ENCODE measurements at regions not wholly inside any gene's neighbourhood (a gene's known extent, or its start where the extent isn't known, plus 50 kb on each side); places are given as distances from the start of the nearest gene placed in this dataset.

DNA sequence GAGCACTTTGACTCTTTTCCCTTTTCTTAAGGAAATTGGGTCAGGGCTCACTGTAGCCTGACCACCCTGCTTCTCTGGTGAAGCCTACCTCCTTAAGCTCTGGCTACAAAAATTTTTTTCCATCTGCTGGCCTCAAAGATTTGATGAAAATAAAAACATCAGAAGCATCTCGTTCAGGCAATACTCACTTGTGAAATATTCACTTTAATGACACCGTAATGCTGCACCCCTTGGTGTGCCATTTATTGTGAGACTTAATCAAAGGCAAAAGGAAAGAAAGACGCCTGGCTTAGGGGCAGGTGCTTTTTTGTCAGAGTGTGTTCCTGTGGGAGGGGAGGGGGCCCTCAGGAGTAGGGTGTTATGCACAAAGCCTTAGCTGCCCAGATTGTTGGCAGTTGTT is 155.0 kb upstream of the TMPO start:
- Mint-ChIP-seq H3K36me3 (no peaks in the 10 kb centered on the region), H3K4me1 (no peaks in the 10 kb centered on the region), H3K27me3 (ENCODE audit: low read depth in 2 of 2) (peaks cover 15 to 20% of the 10 kb centered on the region in 2 donors), H3K27ac (no peak overlapping the region), H3K4me3 (no peak overlapping the region), H3K9me3 (no peaks in the 10 kb centered on the region)
- Histone ChIP-seq H3K4me1 (ENCODE audit: control insufficient read depth, insufficient read depth, low read length) (no peaks in the 10 kb centered on the region), H3K4me3 (ENCODE audit: low read length) (no peak overlapping the region), H3K36me3 (ENCODE audit: control insufficient read depth, insufficient read depth, low read length) (no peaks in the 10 kb centered on the region), H3K27me3 (ENCODE audit: control insufficient read depth, insufficient read depth, low read length) (no peaks in the 10 kb centered on the region), H3K27ac (ENCODE audit: low read length) (no peak overlapping the region), H3K9me3 (ENCODE audit: control insufficient read depth, insufficient read depth, low read length) (no peaks in the 10 kb centered on the region)
- TF ChIP-seq, protein P1, sequence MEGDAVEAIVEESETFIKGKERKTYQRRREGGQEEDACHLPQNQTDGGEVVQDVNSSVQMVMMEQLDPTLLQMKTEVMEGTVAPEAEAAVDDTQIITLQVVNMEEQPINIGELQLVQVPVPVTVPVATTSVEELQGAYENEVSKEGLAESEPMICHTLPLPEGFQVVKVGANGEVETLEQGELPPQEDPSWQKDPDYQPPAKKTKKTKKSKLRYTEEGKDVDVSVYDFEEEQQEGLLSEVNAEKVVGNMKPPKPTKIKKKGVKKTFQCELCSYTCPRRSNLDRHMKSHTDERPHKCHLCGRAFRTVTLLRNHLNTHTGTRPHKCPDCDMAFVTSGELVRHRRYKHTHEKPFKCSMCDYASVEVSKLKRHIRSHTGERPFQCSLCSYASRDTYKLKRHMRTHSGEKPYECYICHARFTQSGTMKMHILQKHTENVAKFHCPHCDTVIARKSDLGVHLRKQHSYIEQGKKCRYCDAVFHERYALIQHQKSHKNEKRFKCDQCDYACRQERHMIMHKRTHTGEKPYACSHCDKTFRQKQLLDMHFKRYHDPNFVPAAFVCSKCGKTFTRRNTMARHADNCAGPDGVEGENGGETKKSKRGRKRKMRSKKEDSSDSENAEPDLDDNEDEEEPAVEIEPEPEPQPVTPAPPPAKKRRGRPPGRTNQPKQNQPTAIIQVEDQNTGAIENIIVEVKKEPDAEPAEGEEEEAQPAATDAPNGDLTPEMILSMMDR (IDR thresholded peaks at IDR 0.05), result no peak
- ATAC-seq (no peak), DNase-seq (no peak)
- WGBS (ENCODE audit: insufficient coverage), result 78% methylated on average over 3 of the region's 3 CpGs
- intact Hi-C loops (cut with micrococcal nuclease), result no loop called here

GRCh38 chr12:98369581-98369980 is 145.8 kb upstream of the TMPO start:
- DNase-seq, result no peak
- Histone ChIP-seq H3K36me3 (ENCODE audit: control insufficient read depth, insufficient read depth, low read length) (no peaks in the 10 kb centered on the region), H3K27ac (ENCODE audit: low read length) (no peak overlapping the region), H3K4me3 (ENCODE audit: low read length) (no peak overlapping the region), H3K4me1 (ENCODE audit: control insufficient read depth, insufficient read depth, low read length) (no peaks in the 10 kb centered on the region), H3K9me3 (ENCODE audit: control insufficient read depth, insufficient read depth, low read length) (no peaks in the 10 kb centered on the region), H3K27me3 (ENCODE audit: control insufficient read depth, insufficient read depth, low read length) (peaks cover 2% of the 10 kb centered on the region)
- Mint-ChIP-seq H3K4me3 (no peak overlapping the region), H3K9me3 (no peaks in the 10 kb centered on the region), H3K4me1 (peaks cover 11% of the 10 kb centered on the region in 2 donors), H3K36me3 (no peaks in the 10 kb centered on the region), H3K27me3 (ENCODE audit: low read depth in 2 of 2) (peaks cover 20 to 34% of the 10 kb centered on the region in 2 donors), H3K27ac (no peak overlapping the region)
- intact Hi-C loops (cut with micrococcal nuclease), result no loop called here
- ATAC-seq, result no peak
- WGBS (ENCODE audit: insufficient coverage), result 84% methylated on average over 3 of the region's 4 CpGs
- TF ChIP-seq, protein P1 (IDR thresholded peaks at IDR 0.05), result no peak

GRCh38 chr12:98370976-98371375 is 144.4 kb upstream of the TMPO start:
- Mint-ChIP-seq H3K36me3 (no peaks in the 10 kb centered on the region), H3K27ac (no peak overlapping the region), H3K9me3 (no peaks in the 10 kb centered on the region), H3K27me3 (ENCODE audit: low read depth in 2 of 2) (peaks cover 25 to 40% of the 10 kb centered on the region in 2 donors), H3K4me1 (peaks cover 11% of the 10 kb centered on the region in 2 donors), H3K4me3 (no peak overlapping the region)
- Histone ChIP-seq H3K4me1 (ENCODE audit: control insufficient read depth, insufficient read depth, low read length) (no peaks in the 10 kb centered on the region), H3K27me3 (ENCODE audit: control insufficient read depth, insufficient read depth, low read length) (peaks cover 1% of the 10 kb centered on the region), H3K4me3 (ENCODE audit: low read length) (no peak overlapping the region), H3K36me3 (ENCODE audit: control insufficient read depth, insufficient read depth, low read length) (no peaks in the 10 kb centered on the region), H3K27ac (ENCODE audit: low read length) (no peak overlapping the region), H3K9me3 (ENCODE audit: control insufficient read depth, insufficient read depth, low read length) (no peaks in the 10 kb centered on the region)
- intact Hi-C loops (cut with micrococcal nuclease), result no loop called here
- TF ChIP-seq, protein P1 (IDR thresholded peaks at IDR 0.05), result no peak
- no CpG with 5 or more reads among the region's 1 CpG for WGBS (ENCODE audit: insufficient coverage)
- no peak for ATAC-seq
- DNase-seq, result no peak

GRCh38 chr12:98371419-98371818 is 144.0 kb upstream of the TMPO start:
- TF ChIP-seq, protein P1 (IDR thresholded peaks at IDR 0.05), result no peak
- Mint-ChIP-seq H3K36me3 (no peaks in the 10 kb centered on the region), H3K9me3 (no peaks in the 10 kb centered on the region), H3K27me3 (ENCODE audit: low read depth in 2 of 2) (peaks cover 25 to 43% of the 10 kb centered on the region in 2 donors), H3K4me3 (no peak overlapping the region), H3K4me1 (peaks cover 11% of the 10 kb centered on the region in 2 donors), H3K27ac (no peak overlapping the region)
- H3K27me3 ChIP-seq (ENCODE audit: control insufficient read depth, insufficient read depth, low read length), result no peaks in the 10 kb centered on the region
- no peaks in the 10 kb centered on the region for H3K4me1 ChIP-seq (ENCODE audit: control insufficient read depth, insufficient read depth, low read length)
- WGBS (ENCODE audit: insufficient coverage), result 36% methylated on average over 3 of the region's 3 CpGs
- no peak overlapping the region for H3K4me3 ChIP-seq (ENCODE audit: low read length)
- no peak overlapping the region for H3K27ac ChIP-seq (ENCODE audit: low read length)
- ATAC-seq, result no peak
- H3K9me3 ChIP-seq (ENCODE audit: control insufficient read depth, insufficient read depth, low read length), result no peaks in the 10 kb centered on the region
- DNase-seq, result no peak
- H3K36me3 ChIP-seq (ENCODE audit: control insufficient read depth, insufficient read depth, low read length), result no peaks in the 10 kb centered on the region
- intact Hi-C loops (cut with micrococcal nuclease), result no loop called here
